ENCODE measurements at regions not wholly inside any gene's neighbourhood (a gene's known extent, or its start where the extent isn't known, plus 50 kb on each side); places are given as distances from the start of the nearest gene placed in this dataset.
"Not testable (repeated sequence)": the region's sequence is repeated elsewhere in the genome, so short reads cannot be mapped to it uniquely, and the experiment has no call there.

- Histone ChIP-seq H3K27ac (ENCODE audit: low read depth in 1 of 2, low read length in 2 of 2) (no peak overlapping the region), H3K4me3 (replicated peaks in 1 of 3; ENCODE audit: low read depth in 2 of 3, low read length in 3 of 3) (no peak overlapping the region), H3K36me3 (replicated peaks in 1 of 2; ENCODE audit: control insufficient read depth in 1 of 2, insufficient read depth in 2 of 2, low read length in 2 of 2) (no peaks in the 10 kb centered on the region), H2AFZ (ENCODE audit: insufficient read depth, low read depth, low read length, poor library complexity, severe bottlenecking) (no peak overlapping the region), H3K4me1 (ENCODE audit: control insufficient read depth in 1 of 2, insufficient read depth in 2 of 2, low read length in 2 of 2) (peaks cover 8 to 11% of the 10 kb centered on the region in 2 donors), H3K79me2 (ENCODE audit: insufficient read depth, low read length) (peaks cover 58% of the 10 kb centered on the region), H3K27me3 (ENCODE audit: control insufficient read depth in 2 of 2, insufficient read depth in 2 of 2, low read length in 2 of 2) (no peaks in the 10 kb centered on the region), H3K4me2 (replicated peaks; ENCODE audit: extremely low read depth, low read length, poor library complexity, severe bottlenecking) (no peak overlapping the region), H3K9me3 (replicated peaks in 1 of 2; ENCODE audit: control insufficient read depth in 1 of 2, insufficient read depth in 1 of 2, low read length in 2 of 2) (no peaks in the 10 kb centered on the region), H3K9ac (ENCODE audit: insufficient read depth, low read length, poor library complexity, severe bottlenecking) (no peak overlapping the region), H4K20me1 (ENCODE audit: insufficient read depth, low read length) (peaks cover 3% of the 10 kb centered on the region)
- Mint-ChIP-seq H3K9me3 (no peaks in the 10 kb centered on the region), H3K4me1 (peaks cover 23% of the 10 kb centered on the region), H3K27ac (no peak overlapping the region), H3K27me3 (ENCODE audit: low read depth in 3 of 3) (no peaks in the 10 kb centered on the region), H3K4me3 (no peak overlapping the region), H3K36me3 (peaks cover 3 to 7% of the 10 kb centered on the region in 2 donors)
- DNase-seq = no peak
- intact Hi-C loops (cut with micrococcal nuclease) = no loop called here
- no CpG with 5 or more reads among the region's 4 CpGs for WGBS (ENCODE audit: insufficient coverage)
- no peak for TF ChIP-seq CTCF (IDR thresholded peaks at IDR 0.05)
Observed at GRCh38 chr17:30605523-30605922, 128.3 kb downstream of the GOSR1 start.

- peaks cover 3% of the 10 kb centered on the region for H4K20me1 ChIP-seq (ENCODE audit: insufficient read depth, low read length)
- no peak overlapping the region for H3K9ac ChIP-seq (ENCODE audit: insufficient read depth, low read length, poor library complexity, severe bottlenecking)
- H3K79me2 ChIP-seq (ENCODE audit: insufficient read depth, low read length) = peaks cover 58% of the 10 kb centered on the region
- DNase-seq = peak in 1 of 3 donors; percentile 2
- H3K4me3 ChIP-seq (replicated peaks in 1 of 3; ENCODE audit: low read depth in 2 of 3, low read length in 3 of 3) = no peak overlapping the region
- no peak overlapping the region for H3K4me2 ChIP-seq (replicated peaks; ENCODE audit: extremely low read depth, low read length, poor library complexity, severe bottlenecking)
- H2AFZ ChIP-seq (ENCODE audit: insufficient read depth, low read depth, low read length, poor library complexity, severe bottlenecking) = no peak overlapping the region
- intact Hi-C loops (cut with micrococcal nuclease) = no loop called here
- H3K9me3 Mint-ChIP-seq = no peaks in the 10 kb centered on the region
- 80% methylated on average over 1 of the region's 1 CpG for WGBS (ENCODE audit: insufficient coverage)
- H3K27me3 ChIP-seq (ENCODE audit: control insufficient read depth in 2 of 2, insufficient read depth in 2 of 2, low read length in 2 of 2) = no peaks in the 10 kb centered on the region
- peaks cover 2 to 5% of the 10 kb centered on the region in 2 donors for H3K36me3 Mint-ChIP-seq
- peaks cover 8 to 11% of the 10 kb centered on the region in 2 donors for H3K4me1 ChIP-seq (ENCODE audit: control insufficient read depth in 1 of 2, insufficient read depth in 2 of 2, low read length in 2 of 2)
- peak overlapping the region in 2 of 7 donors; percentile 5 to 76 for H3K27ac Mint-ChIP-seq
- H3K27ac ChIP-seq (ENCODE audit: low read depth in 1 of 2, low read length in 2 of 2) = no peak overlapping the region
- H3K4me3 Mint-ChIP-seq = no peak overlapping the region
- H3K27me3 Mint-ChIP-seq (ENCODE audit: low read depth in 3 of 3) = no peaks in the 10 kb centered on the region
- no peak for TF ChIP-seq CTCF (IDR thresholded peaks at IDR 0.05)
- H3K9me3 ChIP-seq (replicated peaks in 1 of 2; ENCODE audit: control insufficient read depth in 1 of 2, insufficient read depth in 1 of 2, low read length in 2 of 2) = no peaks in the 10 kb centered on the region
- no peaks in the 10 kb centered on the region for H3K36me3 ChIP-seq (replicated peaks in 1 of 2; ENCODE audit: control insufficient read depth in 1 of 2, insufficient read depth in 2 of 2, low read length in 2 of 2)
- H3K4me1 Mint-ChIP-seq = peaks cover 23% of the 10 kb centered on the region
Observed at GRCh38 chr17:30605027-30605426, 127.8 kb downstream of the GOSR1 start.

- H4K20me1 ChIP-seq (ENCODE audit: insufficient read depth, low read length); H3K9me3 ChIP-seq (replicated peaks in 1 of 2; ENCODE audit: control insufficient read depth in 1 of 2, insufficient read depth in 1 of 2, low read length in 2 of 2); H3K36me3 ChIP-seq (replicated peaks in 1 of 2; ENCODE audit: control insufficient read depth in 1 of 2, insufficient read depth in 2 of 2, low read length in 2 of 2); H3K36me3 Mint-ChIP-seq; H3K4me3 ChIP-seq (replicated peaks in 1 of 3; ENCODE audit: low read depth in 2 of 3, low read length in 3 of 3); DNase-seq; H3K4me3 Mint-ChIP-seq; intact Hi-C loops (cut with micrococcal nuclease); H3K27me3 ChIP-seq (ENCODE audit: control insufficient read depth in 2 of 2, insufficient read depth in 2 of 2, low read length in 2 of 2); H3K27ac ChIP-seq (ENCODE audit: low read depth in 1 of 2, low read length in 2 of 2); H3K27ac Mint-ChIP-seq; H3K4me2 ChIP-seq (replicated peaks; ENCODE audit: extremely low read depth, low read length, poor library complexity, severe bottlenecking); H2AFZ ChIP-seq (ENCODE audit: insufficient read depth, low read depth, low read length, poor library complexity, severe bottlenecking); H3K9ac ChIP-seq (ENCODE audit: insufficient read depth, low read length, poor library complexity, severe bottlenecking); H3K9me3 Mint-ChIP-seq; H3K27me3 Mint-ChIP-seq (ENCODE audit: low read depth in 3 of 3): not testable (repeated sequence)
- H3K4me1 Mint-ChIP-seq = peaks cover 30% of the 10 kb centered on the region
- Histone ChIP-seq H3K79me2 (ENCODE audit: insufficient read depth, low read length) (peaks cover 56% of the 10 kb centered on the region), H3K4me1 (ENCODE audit: control insufficient read depth in 1 of 2, insufficient read depth in 2 of 2, low read length in 2 of 2) (peaks cover 15 to 19% of the 10 kb centered on the region in 2 donors)
- no CpG with 5 or more reads among the region's 2 CpGs for WGBS (ENCODE audit: insufficient coverage)
Observed at GRCh38 chr17:30602396-30602795, 125.2 kb downstream of the GOSR1 start.
